Osteoblast (primary cell): ENCODE measurements at regions not wholly inside any gene's neighbourhood (a gene's known extent, or its start where the extent isn't known, plus 50 kb on each side); places are given as distances from the start of the nearest gene placed in this dataset.

Experiments
- DNase-seq: peaks from one replicate; pipeline ENCODE4 v3.0.0; 2011; ENCODE audit warnings: low spot score, mixed read lengths; ENCODE audit not compliant: insufficient read length; ENCODE audit errors: missing footprints
- H2AFZ ChIP-seq: 2 replicates; pipeline ENCODE4 v1.6.0; 2011; ENCODE audit warnings: mild to moderate bottlenecking, low read length
- H3K27ac ChIP-seq: 2 replicates; pipeline ENCODE4 v1.5.1; 2011; ENCODE audit warnings: mild to moderate bottlenecking, low read depth, low read length, moderate library complexity
- H3K27me3 ChIP-seq: 2 replicates; pipeline ENCODE4 v1.6.0; 2012; ENCODE audit warnings: mild to moderate bottlenecking, control low read depth, inconsistent platforms, low read length, moderate library complexity; ENCODE audit not compliant: insufficient read depth
- H3K36me3 ChIP-seq: 2 replicates; pipeline ENCODE4 v1.5.1; 2011; ENCODE audit warnings: mild to moderate bottlenecking, low read length, control low read depth, moderate library complexity; ENCODE audit not compliant: insufficient read depth
- H3K4me1 ChIP-seq: 2 replicates; pipeline ENCODE4 v1.5.1; 2011; ENCODE audit warnings: mild to moderate bottlenecking, low read length, control low read depth, moderate library complexity; ENCODE audit not compliant: insufficient read depth
- H3K4me2 ChIP-seq: 2 replicates; pipeline ENCODE4 v1.6.0; 2011; ENCODE audit warnings: mild to moderate bottlenecking, low read length; ENCODE audit not compliant: insufficient read depth
- H3K4me3 ChIP-seq: fragments of 200-600 bp; sonication (generic); 3 replicates; pipeline ENCODE4 v1.5.1; 2012; ENCODE audit warnings: mild to moderate bottlenecking, low read length, inconsistent platforms; ENCODE audit not compliant: insufficient read depth
- H3K79me2 ChIP-seq: 2 replicates; pipeline ENCODE4 v1.6.0; 2012; ENCODE audit warnings: mild to moderate bottlenecking, low read length, control low read depth, inconsistent platforms; ENCODE audit not compliant: insufficient read depth
- H3K9me3 ChIP-seq: 2 replicates; pipeline ENCODE4 v1.5.1; 2011; ENCODE audit warnings: low read depth, low read length, control low read depth
- H4K20me1 ChIP-seq: 2 replicates; pipeline ENCODE4 v1.6.0; 2012; ENCODE audit warnings: mild to moderate bottlenecking, low read length, control low read depth; ENCODE audit not compliant: insufficient read depth
- CTCF ChIP-seq: IDR thresholded peaks from 2 replicates; pipeline ENCODE4 v1.5.1; 2011; ENCODE audit warnings: mild to moderate bottlenecking, low read depth, low read length, moderate library complexity; ENCODE audit errors: extremely low read depth

GRCh38 chr2:18503376-18504228 is 56.9 kb downstream of the RDH14 start:
- Histone ChIP-seq H3K9me3 (no peaks in the 10 kb centered on the region), H3K4me2 (no peak overlapping the region), H3K27ac (no peak overlapping the region), H4K20me1 (no peaks in the 10 kb centered on the region), H2AFZ (no peak overlapping the region), H3K27me3 (peaks cover 8% of the 10 kb centered on the region), H3K79me2 (no peaks in the 10 kb centered on the region), H3K4me3 (no peak overlapping the region), H3K4me1 (no peaks in the 10 kb centered on the region), H3K36me3 (no peaks in the 10 kb centered on the region)
- DNase-seq: no peak
- TF ChIP-seq CTCF: no peak

- no peak overlapping the region for H3K4me3 ChIP-seq
These were observed 58.3 kb downstream of the RDH14 start for GRCh38 chr2:18502142-18502541.

GRCh38 chr2:18501729-18502128 is 58.7 kb downstream of the RDH14 start:
- no peak for TF ChIP-seq CTCF
- no peaks in the 10 kb centered on the region for H3K36me3 ChIP-seq
- no peaks in the 10 kb centered on the region for H3K4me1 ChIP-seq
- H3K4me2 ChIP-seq: no peak overlapping the region
- peaks cover 8% of the 10 kb centered on the region for H3K27me3 ChIP-seq
- no peak overlapping the region for H3K27ac ChIP-seq
- no peaks in the 10 kb centered on the region for H3K79me2 ChIP-seq
- H2AFZ ChIP-seq: no peak overlapping the region
- no peaks in the 10 kb centered on the region for H3K9me3 ChIP-seq
- no peak for DNase-seq
- no peaks in the 10 kb centered on the region for H4K20me1 ChIP-seq
- H3K4me3 ChIP-seq: no peak overlapping the region

More at GRCh38 chr2:18502142-18502541, 58.3 kb downstream of the RDH14 start:
- Histone ChIP-seq H3K27me3 (peaks cover 8% of the 10 kb centered on the region), H4K20me1 (no peaks in the 10 kb centered on the region), H3K4me2 (no peak overlapping the region), H3K4me1 (no peaks in the 10 kb centered on the region), H3K9me3 (no peaks in the 10 kb centered on the region), H3K36me3 (no peaks in the 10 kb centered on the region), H3K79me2 (no peaks in the 10 kb centered on the region), H2AFZ (no peak overlapping the region), H3K27ac (no peak overlapping the region)
- TF ChIP-seq CTCF: no peak
- no peak for DNase-seq

- DNase-seq: no peak
- Histone ChIP-seq H3K4me2 (no peak overlapping the region), H3K4me3 (no peak overlapping the region), H3K27ac (no peak overlapping the region), H3K9me3 (no peaks in the 10 kb centered on the region), H2AFZ (no peak overlapping the region), H4K20me1 (no peaks in the 10 kb centered on the region), H3K79me2 (no peaks in the 10 kb centered on the region), H3K4me1 (no peaks in the 10 kb centered on the region), H3K27me3 (peaks cover 8% of the 10 kb centered on the region), H3K36me3 (no peaks in the 10 kb centered on the region)
- TF ChIP-seq CTCF: no peak
These were observed 59.3 kb downstream of the RDH14 start for GRCh38 chr2:18501156-18501555.
